Activated CD8-positive, alpha-beta memory T cell treated with anti-CD3 and anti-CD28 coated beads for 48 hours (primary cell): ENCODE measurements at regions not wholly inside any gene's neighbourhood (a gene's known extent, or its start where the extent isn't known, plus 50 kb on each side); places are given as distances from the start of the nearest gene placed in this dataset.
A peak's percentile ranks its signal among the peaks of the same experiment; 100 is the strongest.

Experiments
- DNase-seq, 3 experiments: peaks; one replicate each; pipeline ENCODE4 v3.0.0-alpha.2; 2020; ENCODE audit warnings: low read depth in 2 of 3, low spot score in 2 of 3

DNA sequence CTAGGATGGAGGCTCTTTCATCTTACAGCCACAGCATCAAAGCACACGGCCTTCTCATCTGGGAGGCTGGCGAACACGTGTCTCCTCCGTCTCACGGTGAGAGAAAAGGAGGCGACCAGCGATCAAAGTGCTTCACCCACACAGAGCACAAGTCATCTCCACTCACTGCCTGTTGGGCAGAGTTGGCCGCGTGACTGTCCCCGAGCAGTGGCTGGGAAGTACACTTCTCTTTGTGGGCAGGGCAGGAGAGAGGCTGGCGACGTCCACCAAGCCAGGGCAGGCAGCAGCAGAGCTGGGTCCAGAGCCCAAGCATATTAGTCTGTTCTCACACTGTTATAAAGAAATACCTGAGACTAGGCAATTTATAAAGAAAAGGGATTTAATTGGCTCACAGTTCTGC, 64.1 kb upstream of the FOXC1 start:
- DNase-seq: no peak

DNA sequence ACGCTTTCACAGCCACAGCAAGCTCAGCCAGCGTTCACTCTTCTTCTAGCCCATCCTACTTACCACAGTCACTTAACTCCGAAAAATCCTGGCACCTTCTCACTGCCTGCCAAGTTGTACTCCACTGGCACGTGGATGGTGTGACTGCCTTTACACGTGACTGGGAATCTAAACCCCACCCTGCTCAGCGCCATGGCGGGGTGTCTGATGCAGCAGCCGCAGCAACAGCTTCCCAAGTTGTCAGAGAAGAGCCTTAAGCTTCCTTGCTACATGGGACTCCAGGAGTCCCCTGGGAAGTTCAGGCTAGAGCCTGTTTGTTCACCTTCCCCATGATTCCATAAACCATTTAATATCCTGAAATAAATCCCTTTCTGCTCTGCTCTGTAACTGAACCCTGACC, 61.9 kb upstream of the FOXC1 start:
- DNase-seq: no peak

GRCh38 chr6:1551249-1551648, 58.5 kb upstream of the FOXC1 start:
- DNase-seq: no peak

DNA sequence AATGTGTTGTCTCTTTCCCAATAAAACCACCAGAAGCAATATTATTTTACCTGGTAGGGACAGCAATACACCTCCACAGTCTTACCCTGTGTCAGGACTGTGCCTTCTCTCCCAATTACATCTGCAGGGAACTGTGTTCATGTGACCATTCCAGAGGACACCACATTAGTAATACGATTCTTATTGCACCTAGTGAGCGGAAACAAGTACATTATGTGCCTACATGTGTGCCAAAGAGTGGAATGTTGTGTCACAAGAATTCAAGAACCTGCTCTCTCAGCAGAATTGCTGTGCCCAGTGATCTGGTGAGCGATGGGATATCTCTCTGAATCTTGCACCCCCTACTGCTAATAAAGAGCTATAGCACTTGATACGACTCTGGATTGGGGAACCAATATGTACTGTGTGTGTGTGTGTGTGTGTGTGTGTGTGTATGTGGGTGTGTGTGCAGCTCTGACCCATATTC, 57.4 kb upstream of the FOXC1 start:
- DNase-seq: no peak

- DNase-seq: no peak
Measured at GRCh38 chr6:1553562-1554083, 56.1 kb upstream of the FOXC1 start.

GRCh38 chr6:1554141-1554475, 55.6 kb upstream of the FOXC1 start:
- DNase-seq: no peak

- peak in 2 of 3 experiments; percentile 22 to 51 for DNase-seq
Measured at GRCh38 chr6:1554476-1555310, 55.0 kb upstream of the FOXC1 start.

DNA sequence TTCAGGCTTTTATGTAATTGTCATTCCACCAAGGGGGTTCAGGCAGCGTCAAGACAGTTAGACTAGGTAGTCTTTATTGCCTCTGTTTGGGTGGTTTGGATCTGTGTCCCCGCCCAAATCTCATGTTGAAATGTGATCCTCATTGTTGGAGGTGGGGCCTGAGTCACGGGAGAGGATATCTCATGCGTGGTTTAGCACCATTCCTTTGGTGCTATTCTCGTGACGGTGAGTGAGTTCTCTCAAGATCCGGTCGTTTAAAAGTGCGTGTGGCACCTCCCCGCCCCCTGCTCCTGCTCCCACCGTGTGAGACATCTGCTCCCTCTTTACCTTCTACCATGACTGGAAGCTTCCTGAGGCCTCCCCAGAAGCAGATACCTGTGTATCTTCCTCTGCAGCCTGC, 51.3 kb upstream of the FOXC1 start:
- no peak for DNase-seq
